GM23248 (cell line): ENCODE measurements at regions not wholly inside any gene's neighbourhood (a gene's known extent, or its start where the extent isn't known, plus 50 kb on each side); places are given as distances from the start of the nearest gene placed in this dataset. TPM values are rescaled to one million over a fixed set of nuclear protein-coding genes. Genes with fewer than 3 reads are reported as not detected.

Source experiments
- DNase-seq: peaks from one replicate; pipeline ENCODE4 v3.0.0-alpha.2; 2015
- H2AFZ ChIP-seq: fragments of 200-600 bp; sonication (generic); 2 replicates; pipeline ENCODE4 v1.6.1; 2016; ENCODE audit warnings: antibody characterized with exemption
- H3F3A ChIP-seq: fragments of 200-600 bp; sonication (generic); 2 replicates; pipeline ENCODE4 v1.6.1; 2016; ENCODE audit warnings: mild to moderate bottlenecking, antibody characterized with exemption, mixed run types; ENCODE audit not compliant: insufficient read depth
- H3K27ac ChIP-seq: fragments of 200-600 bp; sonication (generic); 2 replicates; pipeline ENCODE4 v1.5.1; 2016; ENCODE audit warnings: mild to moderate bottlenecking
- H3K27me3 ChIP-seq: fragments of 200-600 bp; sonication (generic); replicated peaks from 2 replicates; pipeline ENCODE4 v1.6.1; 2016; ENCODE audit warnings: mild to moderate bottlenecking; ENCODE audit not compliant: insufficient read depth
- H3K36me3 ChIP-seq: fragments of 200-600 bp; sonication (generic); 2 replicates; pipeline ENCODE4 v1.6.1; 2016; ENCODE audit warnings: low read depth, mild to moderate bottlenecking
- H3K4me1 ChIP-seq: fragments of 200-600 bp; sonication (generic); 2 replicates; pipeline ENCODE4 v1.6.1; 2016; ENCODE audit warnings: mild to moderate bottlenecking; ENCODE audit not compliant: insufficient read depth
- H3K4me2 ChIP-seq: fragments of 200-600 bp; sonication (generic); one replicate; pipeline ENCODE4 v1.6.1; 2016; ENCODE audit warnings: mild to moderate bottlenecking; ENCODE audit not compliant: unreplicated experiment
- H3K4me3 ChIP-seq: fragments of 200-600 bp; sonication (generic); 2 replicates; pipeline ENCODE4 v1.5.1; 2016; ENCODE audit warnings: mild to moderate bottlenecking
- H3K79me2 ChIP-seq: fragments of 200-600 bp; sonication (generic); 2 replicates; pipeline ENCODE4 v1.6.1; 2016; ENCODE audit warnings: mild to moderate bottlenecking; ENCODE audit not compliant: insufficient read depth
- H3K9ac ChIP-seq: fragments of 200-600 bp; sonication (generic); 2 replicates; pipeline ENCODE4 v1.6.1; 2016; ENCODE audit warnings: mild to moderate bottlenecking
- H3K9me2 ChIP-seq: fragments of 200-600 bp; sonication (generic); 2 replicates; pipeline ENCODE4 v1.6.1; 2016; ENCODE audit warnings: mixed run types, mild to moderate bottlenecking, moderate library complexity; ENCODE audit not compliant: insufficient read depth
- H3K9me3 ChIP-seq: fragments of 200-600 bp; sonication (generic); one replicate; pipeline ENCODE4 v1.6.1; 2017; ENCODE audit warnings: low read depth
- H4K20me1 ChIP-seq: fragments of 200-600 bp; sonication (generic); 2 replicates; pipeline ENCODE4 v1.6.0; 2016; ENCODE audit not compliant: insufficient read depth
- EZH2 ChIP-seq: fragments of 200-600 bp; sonication (generic); IDR thresholded peaks from 2 replicates; pipeline ENCODE4 v1.6.1; 2018; ENCODE audit warnings: antibody characterized with exemption, mild to moderate bottlenecking; ENCODE audit not compliant: insufficient read depth, poor library complexity, severe bottlenecking
- EZH2phosphoT487 ChIP-seq: fragments of 200-600 bp; sonication (generic); IDR thresholded peaks from 2 replicates; pipeline ENCODE4 v1.6.1; 2018; ENCODE audit warnings: antibody characterized with exemption, moderate library complexity, mild to moderate bottlenecking, low read depth; ENCODE audit not compliant: insufficient read depth
- WGBS, 2 experiments: methylation state at CpG; one replicate each; pipeline ENCODE4 v1.1.6; 2015 to 2017; ENCODE audit warnings: low lambda C conversion rate in 2 of 2, low coverage in 1 of 2; ENCODE audit errors: missing lambda C conversion rate in 2 of 2; 5-methylcytosine and 5-hydroxymethylcytosine counted together
- in situ Hi-C: fragments of 300-500 bp; cut with MboI; formaldehyde crosslinking; loops from 2 replicates; pipeline ENCODE4 v1.15.0; 2020
- small RNA-seq: library from RNA; depleted of rRNA; stranded (forward); fragments of <200 nt; gene quantifications from one replicate; pipeline ENCODE3, GENCODE V24; 2014; ENCODE audit warnings: low read depth, low replicate concordance

- no peak overlapping the region for H3K9ac ChIP-seq
- in situ Hi-C loops = loop anchor here (25.0 kb wide), 2 partner anchors 1020 to 1270 kb away; partner anchors contain the start of gene TMTC1
- no peak overlapping the region for H3K27ac ChIP-seq
- WGBS, 2 experiments = 36 to 54% methylated on average over 1 of the region's 1 CpG
- H3K9me3 ChIP-seq = no peaks in the 10 kb centered on the region
- peaks cover 3% of the 10 kb centered on the region; the same call in 1 of the 2 replicates for H3K4me1 ChIP-seq
- peak overlapping the region; percentile 61 for H2AFZ ChIP-seq
- TF ChIP-seq EZH2 (no peak), EZH2phosphoT487 (no peak)
- H3F3A ChIP-seq = no peaks in the 10 kb centered on the region
- no peak overlapping the region for H3K4me2 ChIP-seq
- H3K9me2 ChIP-seq = no peaks in the 10 kb centered on the region
- no peaks in the 10 kb centered on the region for H3K27me3 ChIP-seq
- no peaks in the 10 kb centered on the region for H3K79me2 ChIP-seq
- H3K36me3 ChIP-seq = no peaks in the 10 kb centered on the region
- H3K4me3 ChIP-seq = no peak overlapping the region
- H4K20me1 ChIP-seq = no peaks in the 10 kb centered on the region
- no peak for DNase-seq
These were observed 52.9 kb upstream of the CAPRIN2 start for GRCh38 chr12:30807695-30808034.

GRCh38 chr12:30806989-30807694 lies 52.4 kb upstream of the CAPRIN2 start:
- peak; percentile 83 for DNase-seq
- Histone ChIP-seq H2AFZ (peak overlapping the region; percentile 61), H3K4me3 (no peak overlapping the region), H3K9me3 (no peaks in the 10 kb centered on the region), H3K27me3 (no peaks in the 10 kb centered on the region), H3K36me3 (no peaks in the 10 kb centered on the region), H3K9ac (0 out of 2 replicates have a peak overlapping the region, but pooled peaks have one; percentile 16), H4K20me1 (no peaks in the 10 kb centered on the region), H3K9me2 (no peaks in the 10 kb centered on the region), H3K4me1 (peaks cover 3% of the 10 kb centered on the region; the same call in 1 of the 2 replicates), H3F3A (no peaks in the 10 kb centered on the region), H3K27ac (no peak overlapping the region), H3K79me2 (no peaks in the 10 kb centered on the region), H3K4me2 (no peak overlapping the region)
- in situ Hi-C loops = loop anchor here (25.0 kb wide), 2 partner anchors 1020 to 1270 kb away; partner anchors contain the start of gene TMTC1
- TF ChIP-seq EZH2 (no peak), EZH2phosphoT487 (no peak)
- WGBS, 2 experiments = 72 to 73% methylated on average over 7 of the region's 7 CpGs

- Histone ChIP-seq H3K4me2 (no peak overlapping the region), H3K79me2 (no peaks in the 10 kb centered on the region), H3K36me3 (peaks cover 8% of the 10 kb centered on the region; the same call in 1 of the 2 replicates), H2AFZ (no peak overlapping the region), H3K27ac (no peak overlapping the region), H3F3A (no peaks in the 10 kb centered on the region), H3K9me3 (no peaks in the 10 kb centered on the region), H3K4me3 (no peak overlapping the region), H3K9me2 (no peaks in the 10 kb centered on the region), H3K27me3 (no peaks in the 10 kb centered on the region), H3K9ac (no peak overlapping the region), H3K4me1 (peaks cover 3% of the 10 kb centered on the region; the same call in 1 of the 2 replicates), H4K20me1 (no peaks in the 10 kb centered on the region)
- TF ChIP-seq EZH2phosphoT487 (no peak), EZH2 (no peak)
- in situ Hi-C loops = loop anchor here (25.0 kb wide), 2 partner anchors 1019 to 1269 kb away; partner anchors contain the start of gene TMTC1
- 86 to 97% methylated on average over 1 of the region's 1 CpG for WGBS, 2 experiments
- DNase-seq = no peak
These were observed 51.2 kb upstream of the CAPRIN2 start for GRCh38 chr12:30805959-30806358.

Small RNA genes in the stretch of these regions (small RNA-seq; reads per million reads assigned to genes)
- gene PPIAP44 = not detected
